Neural cell (in vitro differentiated cells): ENCODE measurements at regions not wholly inside any gene's neighbourhood (a gene's known extent, or its start where the extent isn't known, plus 50 kb on each side); places are given as distances from the start of the nearest gene placed in this dataset.

Experiments used
- H2AFZ ChIP-seq: fragments of 200-600, 300-800 bp; sonication (generic), shearing (Covaris generic); 2 replicates; pipeline ENCODE4 v1.6.0; 2014; ENCODE audit warnings: low read depth, mild to moderate bottlenecking, antibody characterized with exemption, low read length, moderate library complexity
- H3F3A ChIP-seq: fragments of 200-600 bp; shearing (Covaris generic); 2 replicates; pipeline ENCODE4 v1.6.1; 2016; ENCODE audit warnings: mild to moderate bottlenecking, moderate library complexity, mixed read lengths, antibody characterized with exemption, low read length; ENCODE audit not compliant: insufficient read depth, poor library complexity, severe bottlenecking
- H3K27ac ChIP-seq: fragments of 200-600, 300-800 bp; sonication (generic), shearing (Covaris generic); 2 replicates; pipeline ENCODE4 v1.5.1; 2014; ENCODE audit warnings: mild to moderate bottlenecking, low read length, moderate library complexity
- H3K27me3 ChIP-seq: fragments of 300-800, 200-600 bp; sonication (generic), shearing (Covaris generic); 2 replicates; pipeline ENCODE4 v1.6.0; 2014; ENCODE audit warnings: mild to moderate bottlenecking, low read depth, low read length, moderate library complexity; ENCODE audit not compliant: insufficient read depth
- H3K36me3 ChIP-seq: fragments of 300-800, 200-600 bp; sonication (generic), shearing (Covaris generic); 2 replicates; pipeline ENCODE4 v1.5.1; 2014; ENCODE audit warnings: mild to moderate bottlenecking, antibody characterized with exemption, low read length, moderate library complexity; ENCODE audit not compliant: insufficient read depth
- H3K4me2 ChIP-seq: fragments of 300-800, 200-600 bp; sonication (generic), shearing (Covaris generic); 2 replicates; pipeline ENCODE4 v1.6.0; 2014; ENCODE audit warnings: mild to moderate bottlenecking, low read length
- H3K4me3 ChIP-seq: fragments of 300-800, 200-600 bp; sonication (generic), shearing (Covaris generic); 2 replicates; pipeline ENCODE4 v1.5.1; 2014; ENCODE audit warnings: mild to moderate bottlenecking, low read length, moderate library complexity
- H3K79me2 ChIP-seq: fragments of 200-600 bp; shearing (Covaris generic); replicated peaks from 2 replicates; pipeline ENCODE4 v1.6.0; 2014; ENCODE audit warnings: mild to moderate bottlenecking, low read length, moderate library complexity; ENCODE audit not compliant: insufficient read depth
- H3K9ac ChIP-seq: fragments of 300-800, 200-600 bp; sonication (generic), shearing (Covaris generic); 2 replicates; pipeline ENCODE4 v1.6.1; 2016; ENCODE audit warnings: mild to moderate bottlenecking, low read length, mixed read lengths
- H3K9me2 ChIP-seq: fragments of 200-600 bp; shearing (Covaris generic); 2 replicates; pipeline ENCODE4 v1.6.1; 2016; ENCODE audit warnings: mild to moderate bottlenecking, low read length, mixed read lengths; ENCODE audit not compliant: insufficient read depth
- H3K9me3 ChIP-seq: fragments of 200-600, 300-800 bp; sonication (generic), shearing (Covaris generic); 2 replicates; pipeline ENCODE4 v1.6.1; 2016; ENCODE audit warnings: mild to moderate bottlenecking, mixed run types, low read length, moderate library complexity, mixed read lengths
- H4K20me1 ChIP-seq: fragments of 200-600 bp; shearing (Covaris generic); 2 replicates; pipeline ENCODE4 v1.6.1; 2016; ENCODE audit warnings: mild to moderate bottlenecking, mixed run types; ENCODE audit not compliant: insufficient read depth
- CTCF ChIP-seq: fragments of 450-650 bp; IDR thresholded peaks from 2 replicates; pipeline ENCODE4 v1.5.1; 2014; ENCODE audit warnings: antibody characterized with exemption, mild to moderate bottlenecking, moderate library complexity; ENCODE audit not compliant: poor library complexity, severe bottlenecking
- EP300 ChIP-seq: fragments of 450-650 bp; conservative IDR thresholded peaks from 2 replicates; pipeline ENCODE4 v1.6.1; 2014; ENCODE audit warnings: antibody characterized with exemption, mild to moderate bottlenecking, moderate library complexity; ENCODE audit not compliant: poor library complexity, severe bottlenecking
- EZH2 ChIP-seq: fragments of 200-600, 300-800 bp; shearing (Covaris generic), sonication (generic); IDR thresholded peaks from 2 replicates; pipeline ENCODE4 v1.6.1; 2014; ENCODE audit warnings: antibody characterized with exemption, low read length, borderline replicate concordance, mild to moderate bottlenecking; ENCODE audit not compliant: insufficient read depth, poor library complexity, severe bottlenecking
- MXI1 ChIP-seq: fragments of 450-650 bp; conservative IDR thresholded peaks from 2 replicates; pipeline ENCODE4 v1.6.1; 2014; ENCODE audit warnings: antibody characterized with exemption, mild to moderate bottlenecking; ENCODE audit not compliant: poor library complexity, severe bottlenecking
- POLR2AphosphoS5 ChIP-seq: IDR thresholded peaks from 2 replicates; pipeline ENCODE4 v1.6.1; 2012
- RAD21 ChIP-seq: fragments of 450-650 bp; conservative IDR thresholded peaks from 2 replicates; pipeline ENCODE4 v1.6.1; 2014; ENCODE audit warnings: antibody characterized with exemption, mild to moderate bottlenecking, moderate library complexity
- REST ChIP-seq: IDR thresholded peaks from 2 replicates; pipeline ENCODE4 v1.6.1; 2012; ENCODE audit warnings: borderline replicate concordance
- SMC3 ChIP-seq: fragments of 450-650 bp; conservative IDR thresholded peaks from 2 replicates; pipeline ENCODE4 v1.6.1; 2014; ENCODE audit warnings: antibody characterized with exemption, mild to moderate bottlenecking, moderate library complexity; ENCODE audit not compliant: poor library complexity
- TAF1 ChIP-seq: IDR thresholded peaks from 2 replicates; pipeline ENCODE4 v1.6.1; 2012; ENCODE audit warnings: low read depth

DNA sequence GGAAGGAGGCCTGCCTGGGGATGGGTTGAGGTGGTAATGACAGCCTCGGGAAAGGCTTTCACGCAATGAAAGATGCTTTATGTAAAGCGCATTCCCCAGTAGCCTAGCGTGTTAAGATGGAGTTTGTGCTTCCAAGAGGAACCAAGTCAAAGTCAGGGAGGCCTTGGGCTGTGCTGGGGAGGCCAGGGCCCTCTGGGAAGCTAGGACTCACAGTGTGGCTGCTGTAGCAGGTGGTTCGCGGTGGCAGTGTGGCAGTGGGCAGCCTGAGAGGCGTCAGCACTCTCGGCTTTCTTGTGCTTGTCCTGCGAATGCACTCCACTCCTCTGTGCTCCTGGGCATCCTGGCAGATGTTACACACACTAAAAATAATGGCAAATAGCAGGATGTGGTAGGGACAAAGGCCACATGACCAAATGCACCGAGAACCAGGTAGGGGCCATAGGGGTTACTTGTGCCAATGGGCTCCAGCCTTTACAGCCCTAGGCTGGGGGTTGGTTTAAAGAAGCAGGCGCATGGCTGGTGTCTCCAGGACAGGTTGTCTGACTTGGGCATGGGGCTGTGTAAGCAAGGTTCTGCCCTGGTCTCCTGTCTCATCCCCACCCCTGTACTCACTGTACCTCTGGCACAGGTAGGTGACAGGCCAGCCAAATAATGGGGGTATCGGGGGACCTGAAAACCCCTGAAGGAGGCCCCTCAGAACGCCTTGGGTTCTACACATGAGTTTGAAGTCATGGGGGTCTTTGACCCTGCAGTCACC, 154.4 kb upstream of the TWIST2 start:
- Histone ChIP-seq H2AFZ (no peak overlapping the region), H3K9me2 (no peaks in the 10 kb centered on the region)

More for the DNA sequence above, 154.4 kb upstream of the TWIST2 start:
- no peaks in the 10 kb centered on the region for H3K9me3 ChIP-seq
- no peak overlapping the region for H3K4me3 ChIP-seq
- no peak overlapping the region for H3K9ac ChIP-seq
- no peak for TF ChIP-seq EP300
- no peak for TF ChIP-seq TAF1
- TF ChIP-seq EZH2 = no peak
- no peak for TF ChIP-seq MXI1
- no peak for TF ChIP-seq POLR2AphosphoS5
- no peak for TF ChIP-seq CTCF
- TF ChIP-seq SMC3 = no peak
- TF ChIP-seq RAD21 = no peak
- no peak for TF ChIP-seq REST
- H3F3A ChIP-seq = no peaks in the 10 kb centered on the region
- no peak overlapping the region for H3K27ac ChIP-seq
- H3K36me3 ChIP-seq = no peaks in the 10 kb centered on the region
- H4K20me1 ChIP-seq = no peaks in the 10 kb centered on the region
- H3K79me2 ChIP-seq = no peaks in the 10 kb centered on the region
- no peaks in the 10 kb centered on the region for H3K27me3 ChIP-seq
- no peak overlapping the region for H3K4me2 ChIP-seq
